Hepatic stellate cell (primary cell): ENCODE measurements at regions not wholly inside any gene's neighbourhood (a gene's known extent, or its start where the extent isn't known, plus 50 kb on each side); places are given as distances from the start of the nearest gene placed in this dataset.
"Not testable (repeated sequence)": the region's sequence is repeated elsewhere in the genome, so short reads cannot be mapped to it uniquely, and the experiment has no call there.

ENCODE experiments used
- DNase-seq: peaks from one replicate; pipeline ENCODE4 v3.0.0; 2011; ENCODE audit warnings: low spot score

- DNase-seq: no peak
These were observed 504.1 kb upstream of the CDIN1 start for GRCh38 chr15:36075333-36075732.

GRCh38 chr15:36079021-36079420 lies 500.4 kb upstream of the CDIN1 start:
- DNase-seq: no peak

- no peak for DNase-seq
These were observed 498.7 kb upstream of the CDIN1 start for GRCh38 chr15:36080759-36081158.

- DNase-seq: no peak
These were observed 489.0 kb upstream of the CDIN1 start for GRCh38 chr15:36090286-36090946.

GRCh38 chr15:36106640-36107335 lies 472.6 kb upstream of the CDIN1 start:
- DNase-seq: no peak

GRCh38 chr15:36108541-36108940 lies 470.9 kb upstream of the CDIN1 start:
- DNase-seq: no peak

- no peak for DNase-seq
These were observed 469.3 kb upstream of the CDIN1 start for GRCh38 chr15:36109943-36110658.

- DNase-seq: no peak
These were observed 468.8 kb upstream of the CDIN1 start for GRCh38 chr15:36110659-36110993.

GRCh38 chr15:36117296-36117787 lies 462.1 kb upstream of the CDIN1 start:
- no peak for DNase-seq

GRCh38 chr15:36126194-36126593 lies 453.2 kb upstream of the CDIN1 start:
- DNase-seq: no peak

- DNase-seq: no peak
These were observed 448.6 kb upstream of the CDIN1 start for GRCh38 chr15:36130641-36131310.

- DNase-seq: no peak
These were observed 445.7 kb upstream of the CDIN1 start for GRCh38 chr15:36133742-36134141.

- DNase-seq: no peak
These were observed 443.4 kb upstream of the CDIN1 start for GRCh38 chr15:36136049-36136448.

GRCh38 chr15:36152936-36153335 lies 426.5 kb upstream of the CDIN1 start:
- no peak for DNase-seq

- DNase-seq: no peak
These were observed 422.5 kb upstream of the CDIN1 start for GRCh38 chr15:36156879-36157427.

GRCh38 chr15:36160351-36160750 lies 419.1 kb upstream of the CDIN1 start:
- no peak for DNase-seq

GRCh38 chr15:36161108-36161507 lies 418.3 kb upstream of the CDIN1 start:
- no peak for DNase-seq

GRCh38 chr15:36161771-36162212 lies 417.6 kb upstream of the CDIN1 start:
- DNase-seq: no peak

GRCh38 chr15:36163983-36164382 lies 415.4 kb upstream of the CDIN1 start:
- not testable (repeated sequence) for DNase-seq

GRCh38 chr15:36172955-36173354 lies 406.5 kb upstream of the CDIN1 start:
- DNase-seq: no peak

GRCh38 chr15:36175186-36175740 lies 404.2 kb upstream of the CDIN1 start:
- no peak for DNase-seq

- DNase-seq: no peak
These were observed 403.6 kb upstream of the CDIN1 start for GRCh38 chr15:36175741-36176291.
